SK-N-SH (cell line): ENCODE measurements at regions not wholly inside any gene's neighbourhood (a gene's known extent, or its start where the extent isn't known, plus 50 kb on each side); places are given as distances from the start of the nearest gene placed in this dataset.

Experiments used
- CTCF ChIA-PET: fragments of 300-600, 350-600 bp; formaldehyde crosslinking; extraction: SDS; loops from one replicate; lab custom pipeline; 2021; lab: Yijun Ruan, JAX
- POLR2A ChIA-PET: fragments of 350-600 bp; sonication (Branson Sonifier 250); formaldehyde crosslinking; extraction: SDS; loops from one replicate; lab custom pipeline; 2020; ENCODE audit warnings: antibody characterized with exemption, inconsistent platforms; lab: Yijun Ruan, JAX
- DNase-seq: peaks from one replicate; pipeline ENCODE4 v3.0.0; 2012
- H2AFZ ChIP-seq: fragments of 200-600 bp; sonication (generic); 2 replicates; pipeline ENCODE4 v1.8.1; 2016; ENCODE audit warnings: antibody characterized with exemption, mild to moderate bottlenecking, low read depth
- H3F3A ChIP-seq: fragments of 200-600 bp; sonication (generic); replicated peaks from 2 replicates; pipeline ENCODE3; 2016; ENCODE audit warnings: antibody characterized with exemption, mild to moderate bottlenecking; ENCODE audit not compliant: insufficient read depth
- H3K27ac ChIP-seq, 2 experiments: fragments of 200-500 bp in 1 of 2; fragments of 200-600 bp in 1 of 2; sonication (Bioruptor generic) in 1 of 2; sonication (generic), shearing (Covaris generic) in 1 of 2; 2 replicates each; pipeline versions ENCODE4 v1.5.1 to v1.6.1; 2014 to 2016; ENCODE audit warnings: low read depth in 2 of 2, inconsistent platforms in 1 of 2, low read length in 1 of 2, mild to moderate bottlenecking in 1 of 2, mixed read lengths in 1 of 2
- H3K27me3 ChIP-seq: fragments of 200-600 bp; sonication (generic), shearing (Covaris generic); 2 replicates; pipeline ENCODE4 v1.6.1; 2016; ENCODE audit warnings: mixed run types; ENCODE audit not compliant: insufficient read depth
- H3K36me3 ChIP-seq, 2 experiments: fragments of 200-500 bp in 1 of 2; fragments of 200-600 bp in 1 of 2; sonication (Bioruptor generic) in 1 of 2; sonication (generic) in 1 of 2; replicated peaks in 1 of 2; 2 replicates each; pipeline versions ENCODE3 to v1.5.1; 2014 to 2016; ENCODE audit warnings: low read length in 1 of 2, mild to moderate bottlenecking in 1 of 2; ENCODE audit not compliant: insufficient read depth in 2 of 2, control insufficient read depth in 1 of 2
- H3K4me1 ChIP-seq, 2 experiments: fragments of 200-500 bp in 1 of 2; fragments of 200-600 bp in 1 of 2; sonication (Bioruptor generic) in 1 of 2; sonication (generic), shearing (Covaris generic) in 1 of 2; 2 replicates each; pipeline versions ENCODE4 v1.5.1 to v1.6.1; 2014 to 2016; ENCODE audit warnings: low read depth in 1 of 2, low read length in 1 of 2, mixed run types in 1 of 2; ENCODE audit not compliant: insufficient read depth in 2 of 2, control insufficient read depth in 1 of 2
- H3K4me2 ChIP-seq: fragments of 200-600 bp; sonication (generic), shearing (Covaris generic); 2 replicates; pipeline ENCODE4 v1.6.1; 2017; ENCODE audit warnings: mixed run types
- H3K4me3 ChIP-seq, 2 experiments: fragments of 200-500 bp in 1 of 2; fragments of 200-600 bp in 1 of 2; sonication (Bioruptor generic) in 1 of 2; sonication (generic), shearing (Covaris generic) in 1 of 2; 2 replicates each; pipeline versions ENCODE4 v1.5.1 to v1.8.1; 2014 to 2016; ENCODE audit warnings: low read depth in 2 of 2, inconsistent platforms in 1 of 2, low read length in 1 of 2, mild to moderate bottlenecking in 1 of 2, mixed read lengths in 1 of 2, moderate library complexity in 1 of 2
- H3K79me2 ChIP-seq: fragments of 200-600 bp; sonication (generic); 2 replicates; pipeline ENCODE4 v1.8.1; 2017; ENCODE audit warnings: mild to moderate bottlenecking; ENCODE audit not compliant: insufficient read depth
- H3K9ac ChIP-seq: fragments of 200-600 bp; sonication (generic); 2 replicates; pipeline ENCODE4 v1.6.1; 2017; ENCODE audit warnings: mixed run types
- H3K9me2 ChIP-seq: fragments of 200-600 bp; sonication (generic); 2 replicates; pipeline ENCODE4 v1.6.1; 2017; ENCODE audit warnings: mixed run types
- H3K9me3 ChIP-seq: fragments of 200-600 bp; sonication (generic); 2 replicates; pipeline ENCODE4 v1.6.1; 2017; ENCODE audit warnings: mixed run types, mild to moderate bottlenecking, moderate library complexity
- H4K20me1 ChIP-seq: fragments of 200-600 bp; sonication (generic); 2 replicates; pipeline ENCODE4 v1.6.1; 2017; ENCODE audit warnings: mild to moderate bottlenecking, mixed run types; ENCODE audit not compliant: insufficient read depth
- CHD2 ChIP-seq: fragments of 150-350 bp; IDR thresholded peaks from 2 replicates; pipeline ENCODE4 v1.6.1; 2018; ENCODE audit warnings: low read length; ENCODE audit not compliant: partially characterized antibody
- CTCF ChIP-seq: fragments of 200-600 bp; sonication (generic); IDR thresholded peaks from 2 replicates; pipeline ENCODE4 v1.6.1; 2017; ENCODE audit warnings: antibody characterized with exemption, mild to moderate bottlenecking, moderate library complexity
- ELF1 ChIP-seq: IDR thresholded peaks from 2 replicates; pipeline ENCODE4 v1.4.0; 2012
- FOXM1 ChIP-seq: IDR thresholded peaks from 2 replicates; pipeline ENCODE4 v1.4.0; 2012; ENCODE audit warnings: low read depth, mild to moderate bottlenecking
- GABPA ChIP-seq: IDR thresholded peaks from 2 replicates; pipeline ENCODE4 v1.4.0; 2012; ENCODE audit warnings: low read depth, mild to moderate bottlenecking
- GATA2 ChIP-seq: sonication (generic); formaldehyde crosslinking; IDR thresholded peaks from 2 replicates; pipeline ENCODE4 v1.5.0; 2020; ENCODE audit warnings: mild to moderate bottlenecking, missing genetic modification reagents
- MAX ChIP-seq: IDR thresholded peaks from 2 replicates; pipeline ENCODE4 v1.4.0; 2012; ENCODE audit warnings: low read depth
- MXI1 ChIP-seq: IDR thresholded peaks from 2 replicates; pipeline ENCODE4 v1.6.1; 2012; ENCODE audit warnings: mild to moderate bottlenecking, low read depth, low read length, improper control_type of control experiment
- NRF1 ChIP-seq: IDR thresholded peaks from 2 replicates; pipeline ENCODE4 v1.6.1; 2012; ENCODE audit warnings: low read depth, mild to moderate bottlenecking, low read length
- PBX3 ChIP-seq: IDR thresholded peaks from 2 replicates; pipeline ENCODE4; 2012
- RAD21 ChIP-seq: IDR thresholded peaks from 2 replicates; pipeline ENCODE4 v1.6.1; 2012; ENCODE audit warnings: mild to moderate bottlenecking, low read length
- REST ChIP-seq: IDR thresholded peaks from 2 replicates; pipeline ENCODE4 v1.6.1; 2012; ENCODE audit warnings: mild to moderate bottlenecking, low read depth, low read length, moderate library complexity
- RFX5 ChIP-seq: IDR thresholded peaks from 2 replicates; pipeline ENCODE4 v1.6.1; 2012; ENCODE audit warnings: mild to moderate bottlenecking, improper control_type of control experiment, low read length
- RXRA ChIP-seq: IDR thresholded peaks from 2 replicates; pipeline ENCODE4 v1.4.0; 2012; ENCODE audit warnings: low read depth, mild to moderate bottlenecking, borderline replicate concordance
- SIN3A ChIP-seq: IDR thresholded peaks from 2 replicates; pipeline ENCODE4 v1.6.1; 2012; ENCODE audit warnings: low read depth, mild to moderate bottlenecking, low read length, moderate library complexity, borderline replicate concordance
- SMC3 ChIP-seq: IDR thresholded peaks from 2 replicates; pipeline ENCODE4 v1.6.1; 2012; ENCODE audit warnings: low read depth, low read length, improper control_type of control experiment
- TCF12 ChIP-seq: IDR thresholded peaks from 2 replicates; pipeline ENCODE4 v1.4.0; 2012
- TEAD4 ChIP-seq: IDR thresholded peaks from 2 replicates; pipeline ENCODE4 v1.4.0; 2012; ENCODE audit warnings: mild to moderate bottlenecking, borderline replicate concordance; ENCODE audit not compliant: insufficient read depth
- YY1 ChIP-seq: IDR thresholded peaks from 2 replicates; pipeline ENCODE4 v1.4.0; 2012; ENCODE audit warnings: low read depth, mild to moderate bottlenecking
- WGBS: methylation state at CpG from one replicate; pipeline ENCODE4 v1.1.6; 2017; ENCODE audit warnings: low lambda C conversion rate; 5-methylcytosine and 5-hydroxymethylcytosine counted together

GRCh38 chr2:239684996-239685395 lies 284.2 kb upstream of the HDAC4 start (continued):
- TF ChIP-seq PBX3 (no peak), ELF1 (no peak), RFX5 (no peak), SMC3 (no peak), MAX (no peak), GABPA (no peak)

- no peak for DNase-seq
- TF ChIP-seq FOXM1 (no peak), MXI1 (no peak)
- Histone ChIP-seq H2AFZ (no peak overlapping the region), H3F3A (no peaks in the 10 kb centered on the region), H4K20me1 (no peaks in the 10 kb centered on the region), H3K79me2 (no peaks in the 10 kb centered on the region), H3K27me3 (no peaks in the 10 kb centered on the region), H3K9ac (no peak overlapping the region), H3K36me3 (no peaks in the 10 kb centered on the region), H3K4me2 (no peak overlapping the region), H3K4me3 (no peak overlapping the region), H3K9me3 (no peaks in the 10 kb centered on the region; the same call in 1 of the 2 replicates), H3K9me2 (no peaks in the 10 kb centered on the region), H3K4me1 (no peaks in the 10 kb centered on the region), H3K27ac (no peak overlapping the region)
- WGBS: 22% methylated on average over 6 of the region's 6 CpGs
- ChIA-PET CTCF (no interaction called here), POLR2A (no interaction called here)
Observed at GRCh38 chr2:239684271-239684810, 283.5 kb upstream of the HDAC4 start.

GRCh38 chr2:239682518-239682917 lies 281.7 kb upstream of the HDAC4 start:
- H3K27me3 ChIP-seq: no peaks in the 10 kb centered on the region
- H3K79me2 ChIP-seq: no peaks in the 10 kb centered on the region
- ChIA-PET POLR2A (no interaction called here), CTCF (interaction anchor here (0.9 kb wide), 1 partner anchor 13 kb away, joined by 3 read pairs; no protein-coding TSS in a partner anchor)
- no peaks in the 10 kb centered on the region for H3K4me1 ChIP-seq
- 14% methylated on average over 2 of the region's 2 CpGs for WGBS
- H2AFZ ChIP-seq: no peak overlapping the region
- no peak overlapping the region for H3K4me2 ChIP-seq
- DNase-seq: no peak
- no peaks in the 10 kb centered on the region for H3K36me3 ChIP-seq
- H3K9me3 ChIP-seq: no peaks in the 10 kb centered on the region; the same call in 1 of the 2 replicates
- no peak overlapping the region for H3K4me3 ChIP-seq
- H3K9me2 ChIP-seq: no peaks in the 10 kb centered on the region
- H3K9ac ChIP-seq: no peak overlapping the region
- H4K20me1 ChIP-seq: no peaks in the 10 kb centered on the region
- no peaks in the 10 kb centered on the region for H3F3A ChIP-seq
- H3K27ac ChIP-seq: no peak overlapping the region
- no peak for TF ChIP-seq MAX
- no peak for TF ChIP-seq TCF12
- no peak for TF ChIP-seq YY1
- TF ChIP-seq TEAD4: no peak
- TF ChIP-seq NRF1: no peak
- no peak for TF ChIP-seq SIN3A
- no peak for TF ChIP-seq CHD2
- TF ChIP-seq REST: no peak
- TF ChIP-seq RAD21: no peak
- TF ChIP-seq RXRA: no peak
- no peak for TF ChIP-seq GATA2 (CRISPR knock-in tag)
- TF ChIP-seq RFX5: no peak
- TF ChIP-seq CTCF: no peak
- no peak for TF ChIP-seq GABPA
- no peak for TF ChIP-seq ELF1
- no peak for TF ChIP-seq FOXM1
